Skin epidermis (tissue), 12 donors: ENCODE measurements at regions not wholly inside any gene's neighbourhood (a gene's known extent, or its start where the extent isn't known, plus 50 kb on each side); places are given as distances from the start of the nearest gene placed in this dataset.

Experiments
- H3K27ac ChIP-seq, 21 experiments: fragments of 200-600 bp; sonication (generic) in 11 of 21; one replicate each; pipeline ENCODE4 v1.5.0; 2020; ENCODE audit warnings: mild to moderate bottlenecking in 3 of 21, inconsistent platforms in 2 of 21, moderate library complexity in 2 of 21
- H3K4me3 ChIP-seq, 7 experiments: fragments of 200-600 bp; sonication (generic) in 2 of 7; one replicate each; pipeline ENCODE4 v1.5.0; 2020; ENCODE audit warnings: inconsistent platforms in 2 of 7, mild to moderate bottlenecking in 2 of 7, moderate library complexity in 1 of 7

- Histone ChIP-seq H3K4me3 (no peak overlapping the region), H3K27ac (no peak overlapping the region)
Measured at GRCh38 chr10:130567011-130567410, 430.8 kb downstream of the GLRX3 start.

GRCh38 chr10:130567436-130567835, 431.2 kb downstream of the GLRX3 start:
- Histone ChIP-seq H3K27ac (no peak overlapping the region), H3K4me3 (no peak overlapping the region)

DNA sequence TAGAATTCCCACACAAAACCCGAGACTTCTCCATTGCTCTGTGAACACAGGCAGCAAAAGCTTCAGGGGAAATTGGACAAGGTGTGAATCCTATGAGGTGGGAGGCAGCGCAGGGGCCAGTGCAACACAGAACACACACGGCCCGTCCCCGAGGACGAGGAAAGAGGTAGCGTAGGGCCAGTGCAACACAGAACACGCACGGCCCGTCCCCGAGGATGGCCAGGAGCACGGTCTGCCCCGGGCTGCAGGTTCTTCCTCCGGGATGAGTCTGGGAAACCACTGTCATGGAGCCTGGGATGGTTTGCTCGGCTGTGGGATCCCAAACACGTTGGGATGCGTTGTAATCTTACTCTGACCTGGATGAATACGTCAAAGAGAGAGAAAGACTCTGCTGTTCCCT, 432.1 kb downstream of the GLRX3 start:
- H3K27ac ChIP-seq, result no peak overlapping the region
- no peak overlapping the region for H3K4me3 ChIP-seq

DNA sequence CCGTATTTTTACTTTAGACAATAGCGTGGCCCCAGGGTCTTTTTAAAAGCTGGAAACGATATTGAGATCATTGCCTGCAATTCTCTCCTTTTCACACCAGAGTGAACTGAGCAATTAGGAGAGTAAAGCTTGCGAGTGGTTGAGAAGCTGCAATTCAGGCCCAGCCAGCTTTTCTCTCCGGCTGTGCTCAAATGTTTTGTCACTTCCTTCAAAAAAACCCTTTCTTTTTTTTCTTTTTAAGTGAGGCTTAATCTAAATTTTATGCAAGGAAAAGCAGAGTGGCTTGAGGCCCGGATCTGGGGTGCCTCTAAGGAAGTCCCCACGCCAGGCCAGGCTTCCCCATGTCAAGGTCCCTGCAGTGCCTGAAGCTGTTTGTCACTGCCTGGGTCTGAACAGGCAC, 433.9 kb downstream of the GLRX3 start:
- Histone ChIP-seq H3K27ac (no peak overlapping the region), H3K4me3 (no peak overlapping the region)

- Histone ChIP-seq H3K4me3 (no peak overlapping the region), H3K27ac (no peak overlapping the region)
Measured at GRCh38 chr10:130571674-130572073, 435.5 kb downstream of the GLRX3 start.

DNA sequence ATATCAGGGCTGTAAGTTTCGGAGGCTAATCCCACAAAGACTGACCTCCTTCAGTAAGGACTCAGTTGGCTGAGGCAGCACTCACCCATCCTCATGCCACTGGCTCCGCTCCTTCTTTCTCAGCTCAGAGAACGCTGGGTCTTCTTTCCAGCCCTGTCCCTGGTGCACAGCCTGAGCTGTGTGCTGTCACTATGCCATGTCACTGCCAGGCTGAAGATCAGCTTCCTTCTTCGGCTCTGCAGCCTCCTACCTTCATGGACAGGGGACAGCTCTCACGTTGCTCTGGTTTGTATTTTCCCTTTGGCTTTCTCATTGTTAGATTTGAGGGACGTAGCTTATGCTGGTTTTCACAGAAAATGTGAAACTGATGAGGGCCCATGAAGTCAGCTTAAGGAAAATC, 437.3 kb downstream of the GLRX3 start:
- Histone ChIP-seq H3K27ac (no peak overlapping the region), H3K4me3 (no peak overlapping the region)

- no peak overlapping the region for H3K4me3 ChIP-seq
- no peak overlapping the region for H3K27ac ChIP-seq
Measured at GRCh38 chr10:130575756-130576285, 439.6 kb downstream of the GLRX3 start.

DNA sequence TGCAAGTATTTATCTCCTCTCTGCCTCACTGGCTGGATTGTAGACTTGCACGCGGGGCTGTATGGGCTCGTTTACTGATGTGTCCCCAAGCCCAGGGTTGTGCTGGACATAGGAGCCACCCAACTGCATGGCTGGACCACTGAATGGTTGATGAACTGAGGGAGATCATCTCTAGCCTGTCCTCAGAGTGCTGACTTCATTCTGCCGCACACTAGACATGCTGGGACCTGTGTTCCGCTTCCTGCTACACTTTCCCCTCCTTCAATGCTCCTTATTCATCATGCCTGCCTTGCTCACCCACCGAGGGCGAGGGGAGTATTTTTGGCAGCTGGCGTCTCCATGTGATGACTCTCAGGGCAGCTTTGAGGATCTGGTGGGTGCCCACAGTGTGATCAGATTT, 440.2 kb downstream of the GLRX3 start:
- Histone ChIP-seq H3K27ac (no peak overlapping the region), H3K4me3 (no peak overlapping the region)

- Histone ChIP-seq H3K4me3 (no peak overlapping the region), H3K27ac (no peak overlapping the region)
Measured at GRCh38 chr10:130577039-130577438, 440.8 kb downstream of the GLRX3 start.

- H3K27ac ChIP-seq, result no peak overlapping the region
Measured at GRCh38 chr10:130578532-130579289, 442.5 kb downstream of the GLRX3 start.

GRCh38 chr10:130579913-130580312, 443.7 kb downstream of the GLRX3 start:
- no peak overlapping the region for H3K4me3 ChIP-seq
- no peak overlapping the region for H3K27ac ChIP-seq

More at GRCh38 chr10:130578532-130579289, 442.5 kb downstream of the GLRX3 start:
- H3K4me3 ChIP-seq, result no peak overlapping the region

GRCh38 chr10:130580975-130581374, 444.8 kb downstream of the GLRX3 start:
- no peak overlapping the region for H3K27ac ChIP-seq
- H3K4me3 ChIP-seq, result no peak overlapping the region

GRCh38 chr10:130587718-130588117, 451.5 kb downstream of the GLRX3 start:
- no peak overlapping the region for H3K27ac ChIP-seq
- no peak overlapping the region for H3K4me3 ChIP-seq

DNA sequence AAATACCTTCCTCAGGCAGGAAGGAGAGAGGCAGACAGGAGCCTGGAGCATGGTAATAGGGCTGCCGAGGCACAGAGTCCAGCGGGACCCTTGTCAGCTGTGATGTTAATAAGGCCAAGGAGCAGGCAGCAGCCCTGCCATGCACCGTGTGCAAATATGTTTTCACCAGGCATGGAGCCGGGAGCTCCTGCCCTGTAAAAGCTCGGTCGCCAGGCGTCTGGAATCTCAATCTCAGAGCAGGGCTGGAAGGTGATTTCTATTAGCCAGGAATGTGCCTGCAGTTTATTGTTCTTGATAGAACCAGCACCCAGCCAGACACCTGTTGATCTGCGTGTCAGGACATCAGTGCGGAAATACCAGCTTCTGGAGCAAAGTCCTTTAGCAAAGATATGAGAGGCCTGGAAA, 469.8 kb downstream of the GLRX3 start:
- no peak overlapping the region for H3K4me3 ChIP-seq
- no peak overlapping the region for H3K27ac ChIP-seq

DNA sequence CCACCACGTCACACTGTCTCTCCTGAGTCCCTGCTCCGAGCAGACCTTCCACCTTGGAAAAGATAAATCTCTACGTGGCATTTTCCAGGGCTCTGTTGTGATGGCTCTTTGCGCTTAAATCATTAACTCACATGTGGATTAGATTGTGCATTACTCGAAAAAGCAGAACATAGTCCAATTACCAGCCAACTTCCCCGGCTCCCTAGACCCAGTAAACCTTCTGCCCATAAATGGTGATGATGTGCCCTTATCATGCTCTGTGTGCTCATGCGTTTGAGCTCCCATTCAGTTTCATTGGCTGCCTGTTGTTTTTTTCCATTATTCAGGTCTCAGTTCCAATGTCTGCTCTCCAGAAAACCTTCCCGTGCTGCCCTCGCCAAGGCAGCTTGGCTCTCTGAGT, 471.2 kb downstream of the GLRX3 start:
- no peak overlapping the region for H3K4me3 ChIP-seq
- no peak overlapping the region for H3K27ac ChIP-seq

- Histone ChIP-seq H3K27ac (no peak overlapping the region), H3K4me3 (no peak overlapping the region)
Measured at GRCh38 chr10:130611239-130611638, 475.0 kb downstream of the GLRX3 start.

DNA sequence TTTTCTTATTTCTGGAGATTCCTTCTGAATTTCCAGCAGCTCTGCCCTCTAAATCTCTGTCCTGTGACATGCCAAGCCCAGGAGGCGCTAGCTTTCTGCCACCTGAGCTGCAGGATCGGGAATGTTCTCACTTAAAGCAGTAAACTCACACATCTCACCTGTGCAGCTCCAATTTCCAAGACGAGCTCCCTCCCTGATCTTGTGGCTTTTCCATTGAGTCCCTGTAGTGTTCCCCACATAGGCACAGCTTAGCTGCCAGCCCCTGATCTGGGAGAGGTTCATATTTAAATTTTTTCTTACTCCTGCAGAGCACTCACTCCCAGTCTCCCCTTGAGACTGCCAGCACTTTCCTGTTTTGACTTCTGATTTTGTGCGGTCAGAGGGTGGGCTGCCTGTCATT, 479.3 kb downstream of the GLRX3 start:
- Histone ChIP-seq H3K4me3 (no peak overlapping the region), H3K27ac (no peak overlapping the region)

GRCh38 chr10:130617985-130618384, 481.8 kb downstream of the GLRX3 start:
- H3K4me3 ChIP-seq, result no peak overlapping the region
- H3K27ac ChIP-seq, result no peak overlapping the region

- no peak overlapping the region for H3K27ac ChIP-seq
- no peak overlapping the region for H3K4me3 ChIP-seq
Measured at GRCh38 chr10:130618647-130619046, 482.5 kb downstream of the GLRX3 start.

DNA sequence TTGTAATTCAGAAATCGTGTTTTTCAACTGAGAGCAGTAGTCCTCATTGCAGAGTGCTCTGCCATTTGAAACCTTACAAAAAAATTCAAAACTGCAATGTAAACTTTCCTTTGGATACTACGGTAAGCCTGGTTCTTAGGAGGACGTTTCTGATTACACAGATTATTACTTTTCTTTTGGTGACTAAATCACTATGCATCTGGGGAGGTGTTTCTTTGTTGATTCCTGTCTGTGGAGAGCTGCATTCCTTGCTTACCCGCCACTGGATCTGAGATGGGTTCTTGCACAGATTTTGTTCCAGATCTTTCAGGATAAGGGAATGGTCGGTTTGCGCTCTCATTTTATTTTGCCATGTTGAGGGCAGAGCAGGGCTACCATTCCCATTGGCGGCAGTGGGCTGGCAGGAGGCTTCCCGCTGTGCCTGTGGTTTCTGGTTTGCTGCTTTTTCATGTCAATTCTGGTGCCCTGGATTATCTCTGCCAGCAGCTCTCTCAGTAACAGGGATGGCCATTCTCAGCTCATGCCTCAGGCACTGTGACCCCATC, 485.1 kb downstream of the GLRX3 start:
- no peak overlapping the region for H3K4me3 ChIP-seq
- no peak overlapping the region for H3K27ac ChIP-seq

- no peak overlapping the region for H3K27ac ChIP-seq
- H3K4me3 ChIP-seq, result no peak overlapping the region
Measured at GRCh38 chr10:130623680-130624267, 487.6 kb downstream of the GLRX3 start.
